PC-9 (cell line): ENCODE measurements at regions not wholly inside any gene's neighbourhood (a gene's known extent, or its start where the extent isn't known, plus 50 kb on each side); places are given as distances from the start of the nearest gene placed in this dataset.

Experiments used
- BruUV-seq: library from RNA; stranded (reverse); fragments of 400-500 nt; replicated peaks from 2 replicates; lab custom pipeline; 2021; lab: Mats Ljungman, UMichigan
- CTCF ChIA-PET: fragments of 300-600 bp; sonication (Branson Sonifier 250); formaldehyde crosslinking; loops from one replicate; lab custom pipeline; 2022; ENCODE audit warnings: antibody characterized with exemption; lab: Charles Lee
- POLR2A ChIA-PET: fragments of 300-600 bp; sonication (Branson Sonifier 250); formaldehyde crosslinking; loops from one replicate; lab custom pipeline; 2022; ENCODE audit warnings: antibody characterized with exemption; ENCODE audit not compliant: unreplicated experiment; lab: Charles Lee
- DNase-seq, 2 experiments: peaks; one replicate each; pipeline versions ENCODE4 v3.0.0 to v3.0.0-alpha.2; 2015 to 2022; ENCODE audit warnings: mixed read lengths in 1 of 2
- H2AFZ ChIP-seq: fragments of 200-600 bp; sonication (generic); 2 replicates; pipeline ENCODE4 v1.8.1; 2017; ENCODE audit warnings: antibody characterized with exemption
- H3F3A ChIP-seq: fragments of 200-600 bp; sonication (generic); 2 replicates; pipeline ENCODE4 v1.8.1; 2017; ENCODE audit warnings: antibody characterized with exemption, mild to moderate bottlenecking, low read depth; ENCODE audit not compliant: insufficient read depth
- H3K27ac ChIP-seq: fragments of 200-600 bp; sonication (generic); 2 replicates; pipeline ENCODE4 v1.6.1; 2016; ENCODE audit warnings: mixed run types
- H3K27me3 ChIP-seq: fragments of 200-600 bp; sonication (generic); 2 replicates; pipeline ENCODE4 v1.6.1; 2016; ENCODE audit warnings: low read depth, mixed run types; ENCODE audit not compliant: insufficient read depth
- H3K36me3 ChIP-seq: fragments of 200-600 bp; sonication (generic); 2 replicates; pipeline ENCODE4 v1.6.1; 2016; ENCODE audit warnings: low read depth, mixed run types
- H3K4me1 ChIP-seq: fragments of 200-600 bp; sonication (generic); replicated peaks from 2 replicates; pipeline ENCODE4 v1.6.1; 2016; ENCODE audit warnings: mixed run types; ENCODE audit not compliant: insufficient read depth
- H3K4me2 ChIP-seq: fragments of 200-600 bp; sonication (generic); 2 replicates; pipeline ENCODE4 v1.6.1; 2017; ENCODE audit warnings: mixed run types
- H3K4me3 ChIP-seq: fragments of 200-600 bp; sonication (generic); 2 replicates; pipeline ENCODE4 v1.6.1; 2016; ENCODE audit warnings: mixed run types
- H3K79me2 ChIP-seq: fragments of 200-600 bp; sonication (generic); 2 replicates; pipeline ENCODE4 v1.6.1; 2017; ENCODE audit warnings: low read depth, mixed run types
- H3K9me2 ChIP-seq: fragments of 200-600 bp; sonication (generic); 2 replicates; pipeline ENCODE4 v1.8.1; 2017; ENCODE audit warnings: mild to moderate bottlenecking; ENCODE audit not compliant: insufficient read depth
- H3K9me3 ChIP-seq: fragments of 200-600 bp; sonication (generic); 2 replicates; pipeline ENCODE4 v1.8.1; 2016; ENCODE audit warnings: low read depth; ENCODE audit not compliant: insufficient read depth
- H4K20me1 ChIP-seq: fragments of 200-600 bp; sonication (generic); 2 replicates; pipeline ENCODE4 v1.8.1; 2017; ENCODE audit not compliant: insufficient read depth
- EZH2 ChIP-seq: fragments of 200-600 bp; sonication (generic); IDR thresholded peaks from 2 replicates; pipeline ENCODE4 v1.8.0; 2017; ENCODE audit warnings: antibody characterized with exemption, low read depth
- intact Hi-C: fragments of 100-400 bp; cut with micrococcal nuclease; formaldehyde crosslinking; loops from one replicate; pipeline ENCODE4 v1.10.0; 2022; ENCODE audit not compliant: unreplicated experiment
- TF ChIP-seq, protein P1 (sequence below): fragments of 200-600 bp; sonication (generic); conservative IDR thresholded peaks from 2 replicates; pipeline ENCODE4 v1.6.1; 2017; ENCODE audit warnings: mixed run types, antibody characterized with exemption, mild to moderate bottlenecking, moderate library complexity

DNA sequence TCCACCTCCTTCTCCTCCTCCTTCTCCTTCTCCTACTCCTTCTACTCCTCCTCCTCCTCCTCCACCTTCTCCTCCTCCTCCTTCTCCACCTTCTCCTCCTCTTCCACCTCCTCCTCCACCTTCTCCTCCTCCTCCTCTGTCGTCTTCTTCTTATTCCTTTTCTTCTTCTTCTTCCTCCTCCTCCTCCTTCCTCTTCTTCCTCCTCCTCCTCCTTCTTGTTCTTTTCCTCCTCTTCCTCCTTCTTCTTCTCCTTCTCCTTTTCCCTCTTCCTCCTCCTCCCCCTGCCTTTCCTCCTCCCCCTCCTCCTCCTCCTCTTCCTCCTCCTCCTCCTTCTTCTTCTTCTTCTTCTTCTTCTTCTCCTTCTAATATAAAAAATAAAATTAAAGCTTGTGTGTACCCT, 971.2 kb upstream of the PIK3C3 start:
- no peak for DNase-seq
- no peak for TF ChIP-seq EZH2
- TF ChIP-seq, protein P1, sequence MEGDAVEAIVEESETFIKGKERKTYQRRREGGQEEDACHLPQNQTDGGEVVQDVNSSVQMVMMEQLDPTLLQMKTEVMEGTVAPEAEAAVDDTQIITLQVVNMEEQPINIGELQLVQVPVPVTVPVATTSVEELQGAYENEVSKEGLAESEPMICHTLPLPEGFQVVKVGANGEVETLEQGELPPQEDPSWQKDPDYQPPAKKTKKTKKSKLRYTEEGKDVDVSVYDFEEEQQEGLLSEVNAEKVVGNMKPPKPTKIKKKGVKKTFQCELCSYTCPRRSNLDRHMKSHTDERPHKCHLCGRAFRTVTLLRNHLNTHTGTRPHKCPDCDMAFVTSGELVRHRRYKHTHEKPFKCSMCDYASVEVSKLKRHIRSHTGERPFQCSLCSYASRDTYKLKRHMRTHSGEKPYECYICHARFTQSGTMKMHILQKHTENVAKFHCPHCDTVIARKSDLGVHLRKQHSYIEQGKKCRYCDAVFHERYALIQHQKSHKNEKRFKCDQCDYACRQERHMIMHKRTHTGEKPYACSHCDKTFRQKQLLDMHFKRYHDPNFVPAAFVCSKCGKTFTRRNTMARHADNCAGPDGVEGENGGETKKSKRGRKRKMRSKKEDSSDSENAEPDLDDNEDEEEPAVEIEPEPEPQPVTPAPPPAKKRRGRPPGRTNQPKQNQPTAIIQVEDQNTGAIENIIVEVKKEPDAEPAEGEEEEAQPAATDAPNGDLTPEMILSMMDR: no peak
- Histone ChIP-seq H3K9me2 (no peaks in the 10 kb centered on the region), H3K4me1 (no peaks in the 10 kb centered on the region), H2AFZ (no peak overlapping the region), H3K9me3 (no peaks in the 10 kb centered on the region), H3K36me3 (no peaks in the 10 kb centered on the region), H4K20me1 (no peaks in the 10 kb centered on the region), H3K4me2 (no peak overlapping the region), H3K27me3 (no peaks in the 10 kb centered on the region), H3K79me2 (no peaks in the 10 kb centered on the region), H3K27ac (no peak overlapping the region), H3K4me3 (no peak overlapping the region), H3F3A (no peaks in the 10 kb centered on the region)
- CTCF ChIA-PET: interaction anchor here (0.7 kb wide), 1 partner anchor 1114 kb away, joined by 6 read pairs; no protein-coding TSS in a partner anchor
- intact Hi-C loops: no loop called here
- POLR2A ChIA-PET: no interaction called here
- no TSS peak for BruUV-seq

DNA sequence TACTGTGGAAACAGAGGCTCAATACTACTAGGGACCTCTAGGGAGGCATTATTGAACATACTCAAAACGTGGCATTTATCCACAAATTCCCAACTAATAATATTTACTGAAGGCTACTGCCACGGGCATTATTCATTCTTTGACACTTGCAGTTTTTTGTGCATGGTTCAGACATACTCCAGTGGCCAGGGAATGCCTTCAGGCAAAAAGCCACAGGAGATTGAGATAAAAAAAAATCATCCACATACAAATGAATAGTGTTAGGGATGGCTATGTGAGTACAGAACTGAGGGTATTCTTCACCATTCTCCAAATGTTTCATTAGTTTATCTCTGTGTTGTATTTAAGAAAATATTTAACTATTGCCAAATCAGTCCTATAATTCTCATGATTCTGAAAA, 974.9 kb upstream of the PIK3C3 start:
- no TSS peak for BruUV-seq
- TF ChIP-seq, protein P1: no peak
- TF ChIP-seq EZH2: no peak

DNA sequence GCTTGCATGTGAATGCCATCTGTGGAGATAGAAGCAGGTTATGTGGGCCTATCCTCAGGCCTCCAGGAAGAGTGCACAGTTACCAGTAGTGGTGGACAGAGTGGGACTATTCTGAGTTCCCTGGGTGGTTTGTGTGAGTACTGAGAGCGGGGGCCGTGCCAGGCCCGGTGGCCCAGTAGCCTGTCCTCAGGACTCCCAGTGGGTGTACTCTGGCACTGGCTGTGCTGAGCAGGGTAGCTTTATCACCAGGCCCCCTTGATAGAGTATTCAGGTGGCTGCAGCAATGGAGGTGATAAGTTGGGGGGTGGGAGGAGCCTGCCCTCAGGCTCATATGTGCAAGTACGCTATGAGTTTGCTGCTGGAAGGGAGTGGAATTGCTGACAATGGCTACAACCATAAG, 979.0 kb upstream of the PIK3C3 start:
- Histone ChIP-seq H3K4me1 (no peaks in the 10 kb centered on the region), H3K27ac (no peak overlapping the region), H3K9me2 (no peaks in the 10 kb centered on the region), H3K79me2 (no peaks in the 10 kb centered on the region), H3K4me3 (no peak overlapping the region), H3K36me3 (no peaks in the 10 kb centered on the region), H4K20me1 (no peaks in the 10 kb centered on the region), H3K9me3 (no peaks in the 10 kb centered on the region), H2AFZ (no peak overlapping the region), H3K4me2 (no peak overlapping the region), H3K27me3 (no peaks in the 10 kb centered on the region), H3F3A (no peaks in the 10 kb centered on the region)
- intact Hi-C loops: no loop called here
- TF ChIP-seq EZH2: no peak
- TF ChIP-seq, protein P1: no peak
- ChIA-PET POLR2A (no interaction called here), CTCF (no interaction called here)
- BruUV-seq: no TSS peak
- no peak for DNase-seq

More for the DNA sequence above, 974.9 kb upstream of the PIK3C3 start:
- H3K27ac ChIP-seq: no peak overlapping the region
- no peaks in the 10 kb centered on the region for H3K9me2 ChIP-seq
- H3K36me3 ChIP-seq: no peaks in the 10 kb centered on the region
- no peak overlapping the region for H3K4me3 ChIP-seq
- no peaks in the 10 kb centered on the region for H3K27me3 ChIP-seq
- no peaks in the 10 kb centered on the region for H3K9me3 ChIP-seq
- H3K4me2 ChIP-seq: no peak overlapping the region
- H2AFZ ChIP-seq: no peak overlapping the region
- no peaks in the 10 kb centered on the region for H3F3A ChIP-seq
- no peaks in the 10 kb centered on the region for H4K20me1 ChIP-seq
- intact Hi-C loops: no loop called here
- no peaks in the 10 kb centered on the region for H3K79me2 ChIP-seq
- DNase-seq: no peak
- H3K4me1 ChIP-seq: no peaks in the 10 kb centered on the region
- ChIA-PET CTCF (no interaction called here), POLR2A (no interaction called here)
